PC-9 (cell line): ENCODE measurements at regions not wholly inside any gene's neighbourhood (a gene's known extent, or its start where the extent isn't known, plus 50 kb on each side); places are given as distances from the start of the nearest gene placed in this dataset.

Experiments used
- EZH2 ChIP-seq: fragments of 200-600 bp; sonication (generic); IDR thresholded peaks from 2 replicates; pipeline ENCODE4 v1.8.0; 2017; ENCODE audit warnings: antibody characterized with exemption, low read depth
- TF ChIP-seq, protein P1 (sequence below): fragments of 200-600 bp; sonication (generic); conservative IDR thresholded peaks from 2 replicates; pipeline ENCODE4 v1.6.1; 2017; ENCODE audit warnings: mixed run types, antibody characterized with exemption, mild to moderate bottlenecking, moderate library complexity

DNA sequence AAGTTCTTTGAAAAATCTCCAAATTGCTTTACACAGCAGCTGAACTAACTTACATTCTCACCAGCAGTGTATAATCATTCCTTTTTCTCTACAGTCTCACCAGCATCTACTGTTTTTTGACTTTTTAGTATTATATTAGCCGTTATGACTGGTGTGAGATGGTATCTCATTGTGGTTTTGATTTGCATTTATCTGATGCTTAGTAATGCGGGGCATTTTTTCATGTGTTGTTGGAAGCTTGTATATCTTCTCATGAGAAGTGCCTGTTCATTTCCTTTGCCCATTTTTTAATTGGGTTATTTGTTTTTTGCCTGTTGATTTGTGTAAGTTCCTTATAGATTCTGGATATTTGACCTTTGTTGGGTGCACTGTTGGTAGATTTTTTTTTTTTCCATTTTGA is 931.7 kb downstream of the CENPC start:
- TF ChIP-seq, protein P1, sequence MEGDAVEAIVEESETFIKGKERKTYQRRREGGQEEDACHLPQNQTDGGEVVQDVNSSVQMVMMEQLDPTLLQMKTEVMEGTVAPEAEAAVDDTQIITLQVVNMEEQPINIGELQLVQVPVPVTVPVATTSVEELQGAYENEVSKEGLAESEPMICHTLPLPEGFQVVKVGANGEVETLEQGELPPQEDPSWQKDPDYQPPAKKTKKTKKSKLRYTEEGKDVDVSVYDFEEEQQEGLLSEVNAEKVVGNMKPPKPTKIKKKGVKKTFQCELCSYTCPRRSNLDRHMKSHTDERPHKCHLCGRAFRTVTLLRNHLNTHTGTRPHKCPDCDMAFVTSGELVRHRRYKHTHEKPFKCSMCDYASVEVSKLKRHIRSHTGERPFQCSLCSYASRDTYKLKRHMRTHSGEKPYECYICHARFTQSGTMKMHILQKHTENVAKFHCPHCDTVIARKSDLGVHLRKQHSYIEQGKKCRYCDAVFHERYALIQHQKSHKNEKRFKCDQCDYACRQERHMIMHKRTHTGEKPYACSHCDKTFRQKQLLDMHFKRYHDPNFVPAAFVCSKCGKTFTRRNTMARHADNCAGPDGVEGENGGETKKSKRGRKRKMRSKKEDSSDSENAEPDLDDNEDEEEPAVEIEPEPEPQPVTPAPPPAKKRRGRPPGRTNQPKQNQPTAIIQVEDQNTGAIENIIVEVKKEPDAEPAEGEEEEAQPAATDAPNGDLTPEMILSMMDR = no peak
- no peak for TF ChIP-seq EZH2
